GM18520 (cell line): ENCODE measurements at regions not wholly inside any gene's neighbourhood (a gene's known extent, or its start where the extent isn't known, plus 50 kb on each side); places are given as distances from the start of the nearest gene placed in this dataset.

Experiments used
- ATAC-seq: cut with Tn5 transposase; IDR thresholded peaks from one replicate; pipeline ENCODE4 v1.9.1; 2021; ENCODE audit not compliant: unreplicated experiment

DNA sequence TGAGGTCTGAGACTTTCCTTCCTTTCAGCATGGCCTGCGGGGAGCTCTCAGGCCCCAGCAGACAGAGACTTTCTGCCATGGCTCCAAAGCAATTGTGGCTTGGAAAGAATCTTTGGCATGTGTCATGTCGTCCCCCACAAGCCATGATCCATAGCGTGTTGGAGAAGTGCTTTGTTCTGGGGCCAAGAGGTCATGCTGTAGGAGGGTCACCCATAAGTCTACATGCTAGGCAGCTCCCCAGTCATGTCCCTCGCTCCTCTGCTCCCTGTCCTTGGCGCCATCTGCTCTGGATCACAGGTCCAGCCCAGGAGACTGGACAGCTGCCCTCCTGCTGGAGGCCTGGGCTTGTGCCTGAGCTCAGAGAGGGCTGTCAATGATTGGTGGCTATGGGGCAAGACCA is 78.8 kb upstream of the LCLAT1 start:
- ATAC-seq, result no peak

DNA sequence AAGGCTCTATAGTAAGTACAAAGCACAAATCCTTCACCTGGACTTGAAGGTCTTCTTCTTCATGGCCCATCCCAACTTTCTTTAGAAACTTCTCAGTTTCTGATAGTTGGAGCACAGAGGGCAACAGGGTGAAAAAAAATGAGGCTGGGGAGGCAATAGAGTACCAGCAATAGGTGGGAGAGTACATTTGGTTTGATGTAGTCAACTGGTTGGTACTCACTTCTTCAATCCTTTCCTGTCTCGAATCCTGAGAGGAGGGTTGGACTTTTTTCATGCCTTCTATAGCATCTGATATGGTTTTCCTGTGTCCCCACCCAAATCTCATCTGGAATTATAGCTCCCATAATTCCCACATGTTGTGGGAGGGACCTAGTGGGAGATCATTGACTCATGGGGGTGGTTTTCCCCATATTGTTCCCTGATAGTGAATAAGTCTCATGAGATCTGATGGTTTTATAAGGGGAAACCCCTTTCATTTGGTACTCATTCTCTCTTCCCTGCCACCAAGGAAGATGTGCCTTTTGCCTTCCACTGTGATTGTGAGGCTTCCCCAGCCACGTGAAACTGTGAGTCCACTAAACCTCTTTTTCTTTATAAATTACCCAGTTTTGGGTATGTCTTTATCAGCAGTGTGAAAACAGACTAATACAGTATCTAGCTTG is 75.9 kb upstream of the LCLAT1 start:
- ATAC-seq, result no peak

DNA sequence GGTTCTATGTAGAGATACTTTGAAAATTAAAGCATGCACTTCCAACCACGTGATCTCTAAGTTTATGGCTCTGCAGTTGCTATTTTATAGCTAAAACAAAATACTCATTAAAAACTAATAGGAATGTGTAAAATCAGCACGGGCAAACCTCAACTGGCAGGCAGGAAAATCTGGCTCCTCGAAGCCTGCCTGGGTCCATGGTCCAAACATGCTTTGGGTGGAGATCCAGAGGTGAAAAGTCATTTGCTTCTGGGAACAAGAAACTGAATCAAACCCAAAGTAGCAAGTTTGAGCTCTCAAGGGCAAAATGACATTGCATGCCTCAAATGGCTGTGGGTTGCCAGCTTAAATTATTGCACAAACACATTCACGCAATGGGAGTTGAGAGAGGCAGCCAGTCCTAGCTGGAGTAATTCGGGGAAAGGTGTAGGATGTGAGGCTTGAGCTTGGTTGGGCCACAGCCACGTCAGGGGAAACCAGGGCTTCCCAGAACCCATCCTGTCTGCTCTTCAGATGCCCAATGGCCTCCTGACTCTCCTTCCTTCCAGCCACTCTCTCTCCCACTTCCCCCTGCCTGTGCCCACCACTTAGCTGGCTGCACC is 75.2 kb upstream of the LCLAT1 start:
- no peak for ATAC-seq

DNA sequence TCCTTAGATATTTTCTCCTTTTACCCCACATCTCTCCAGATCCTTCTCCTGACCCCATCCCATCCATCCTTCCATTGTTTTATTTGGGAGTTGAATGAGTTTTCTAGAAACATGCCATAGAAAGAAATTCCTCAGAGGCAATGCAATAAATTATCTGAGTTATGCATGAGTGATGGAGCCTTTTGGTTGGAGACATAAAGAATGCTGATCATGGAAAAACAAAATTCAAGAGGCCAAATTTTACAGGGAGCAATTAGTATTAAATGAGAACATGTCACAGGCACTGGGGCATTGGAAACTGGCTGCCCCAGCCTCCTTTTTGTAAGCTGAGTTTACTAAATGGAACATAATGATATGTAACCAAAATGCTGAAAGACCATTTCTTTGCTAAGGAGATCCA is 74.2 kb upstream of the LCLAT1 start:
- ATAC-seq, result no peak

DNA sequence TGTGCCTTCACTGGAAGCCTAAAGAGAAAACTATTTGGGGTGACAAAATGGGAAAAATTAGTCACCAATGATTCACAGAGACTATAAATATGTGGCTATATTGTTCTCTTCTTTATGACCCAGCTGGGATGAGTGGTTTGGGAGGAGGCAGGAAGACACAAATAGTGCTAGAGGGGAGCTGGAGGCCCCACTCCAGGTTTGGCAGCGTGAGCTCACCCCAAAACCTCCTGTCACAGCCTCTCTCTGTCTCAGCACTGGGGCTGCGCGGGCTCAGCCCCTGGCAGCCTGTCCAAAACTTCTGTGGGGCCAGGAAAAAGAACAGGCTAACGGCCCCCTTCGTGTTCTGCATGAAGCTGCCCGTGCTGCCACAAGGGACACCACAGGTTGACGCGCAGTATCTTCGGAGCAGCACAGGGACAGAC is 73.2 kb upstream of the LCLAT1 start:
- ATAC-seq, result no peak

DNA sequence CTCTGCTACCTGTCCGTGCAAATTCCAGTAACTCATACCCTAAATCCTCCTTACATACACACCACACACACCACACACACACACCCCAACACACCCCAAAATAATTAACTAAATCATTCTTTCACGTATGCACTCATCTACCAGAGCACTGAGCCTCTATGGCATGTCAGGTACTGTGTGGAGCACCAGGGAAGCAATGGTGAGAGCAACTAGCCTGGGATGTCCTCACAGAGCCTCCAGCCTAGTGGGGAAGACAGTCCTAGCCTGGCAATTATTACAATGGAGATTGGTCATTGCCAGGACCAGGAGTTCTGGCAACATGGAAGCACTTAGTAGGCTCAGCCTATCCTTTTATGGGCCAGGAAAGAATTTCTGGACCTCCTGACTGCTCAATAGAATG is 72.7 kb upstream of the LCLAT1 start:
- no peak for ATAC-seq

DNA sequence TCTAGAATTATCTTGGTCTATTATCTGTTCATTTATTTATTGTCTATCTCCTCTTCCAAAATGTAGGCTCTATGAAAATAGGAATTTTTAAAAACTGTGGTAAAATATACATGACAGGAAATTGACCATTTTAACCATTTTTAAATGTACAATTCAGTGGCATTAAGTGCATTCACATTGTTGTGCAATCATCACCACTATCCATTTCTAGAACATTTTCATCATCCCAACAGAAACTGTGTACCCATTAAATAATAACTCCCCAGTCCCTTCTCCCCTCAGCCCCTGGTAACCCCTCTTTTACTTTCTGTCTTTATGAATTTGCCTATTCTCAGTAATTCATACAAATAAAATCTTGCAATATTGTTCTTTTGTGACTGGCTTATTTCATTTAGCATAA is 71.1 kb upstream of the LCLAT1 start:
- ATAC-seq, result no peak

DNA sequence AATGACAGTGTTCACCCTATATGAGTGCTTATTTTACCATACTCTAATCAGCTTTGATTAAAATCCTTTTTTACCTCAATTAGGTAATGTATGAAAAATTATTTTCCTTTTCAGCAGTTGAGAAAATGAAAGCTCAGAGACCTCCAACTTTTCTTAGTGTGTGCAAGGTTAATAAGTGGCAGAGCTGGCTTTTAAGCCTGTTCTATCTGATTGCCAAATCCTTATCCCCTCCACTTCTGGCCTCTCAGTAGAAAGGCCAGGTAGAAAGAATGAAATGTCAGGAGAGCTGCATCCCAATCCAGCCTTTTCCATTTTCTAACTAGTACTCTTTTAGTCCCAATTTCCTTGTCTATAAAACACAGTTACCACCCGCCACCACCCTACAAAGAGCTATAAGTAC is 67.6 kb upstream of the LCLAT1 start:
- no peak for ATAC-seq

DNA sequence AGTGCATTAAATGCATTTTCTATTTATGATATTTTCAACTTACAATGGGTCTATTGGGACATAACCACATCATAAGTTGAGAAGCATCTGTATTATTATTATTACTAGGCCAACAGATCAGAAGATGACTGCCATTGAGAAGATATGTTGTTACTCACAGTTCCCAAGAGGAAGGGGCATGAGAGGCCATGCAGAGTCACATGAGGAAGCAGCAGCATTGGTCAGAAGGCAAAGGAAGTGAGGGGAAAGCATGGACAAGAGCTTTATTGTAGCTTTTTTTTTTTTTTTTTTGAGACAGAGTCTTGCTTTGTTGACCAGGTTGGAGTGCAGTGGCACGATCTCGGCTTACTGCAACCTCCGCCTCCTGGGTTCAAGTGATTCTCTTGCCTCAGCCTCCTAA is 66.2 kb upstream of the LCLAT1 start:
- no peak for ATAC-seq

DNA sequence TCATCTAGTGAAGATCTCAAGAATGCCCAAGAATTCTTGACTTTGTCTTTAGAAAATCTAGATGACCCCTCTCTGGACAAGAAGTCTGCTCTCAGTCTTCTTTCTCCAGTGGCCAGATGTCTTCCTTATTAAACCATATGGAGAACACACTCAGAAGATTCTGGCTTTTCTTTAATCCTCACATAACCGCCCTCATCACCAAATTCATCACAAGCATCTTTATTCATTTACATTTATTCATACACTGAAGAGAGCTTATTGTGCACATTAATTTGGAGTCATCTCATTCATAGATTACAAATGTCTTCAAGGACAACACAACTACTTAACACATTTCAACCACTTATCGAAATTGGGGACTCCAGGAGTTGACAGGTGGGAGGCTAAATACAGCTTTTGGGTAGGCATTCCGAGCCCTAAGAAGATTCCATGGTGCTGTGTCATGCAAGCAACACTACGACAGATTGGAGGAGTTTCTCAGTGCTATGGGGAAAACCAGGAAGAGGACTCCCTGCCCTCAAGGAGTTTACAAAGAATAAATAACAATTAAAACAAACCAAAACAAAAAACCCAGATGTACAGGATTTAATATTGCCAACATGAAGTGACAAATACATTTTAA is 64.8 kb upstream of the LCLAT1 start:
- ATAC-seq, result no peak

DNA sequence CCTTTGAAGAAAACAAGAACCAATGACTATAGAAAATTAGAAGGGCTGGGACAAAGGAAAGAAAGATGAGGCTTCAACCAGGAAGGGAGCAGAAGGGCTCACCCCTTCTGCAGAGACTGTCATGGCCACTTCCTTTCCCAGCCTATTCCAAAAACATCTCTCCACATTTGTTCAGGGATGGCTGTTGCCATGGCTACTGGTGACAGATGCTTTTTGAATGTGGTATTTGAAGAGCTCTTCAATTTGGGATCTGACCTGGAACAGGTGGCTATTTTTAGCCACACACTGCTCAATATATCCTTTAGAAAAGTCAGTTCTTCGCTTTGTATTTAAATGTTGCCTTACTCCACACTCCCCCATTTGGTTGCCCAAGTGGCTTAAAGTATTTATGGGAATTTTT is 64.1 kb upstream of the LCLAT1 start:
- ATAC-seq, result no peak

DNA sequence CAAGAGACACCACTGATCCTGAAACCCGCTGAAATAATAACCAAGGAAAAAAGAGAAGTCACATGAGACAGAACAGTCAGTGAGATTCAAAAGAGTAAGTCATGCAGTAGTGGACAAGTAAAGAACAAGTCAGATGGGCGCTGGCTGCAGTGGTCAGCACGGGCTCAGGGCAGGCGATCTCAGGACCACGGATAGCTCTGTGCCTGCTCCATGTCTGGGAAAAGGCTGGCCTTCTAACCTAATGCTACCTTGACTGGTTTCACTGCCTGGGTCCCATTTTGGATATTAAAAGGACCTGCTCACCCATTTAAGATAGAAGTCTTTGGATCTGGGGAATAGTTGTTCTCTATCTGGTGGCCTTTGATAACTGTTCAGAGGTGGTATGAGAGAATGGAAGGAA is 61.7 kb upstream of the LCLAT1 start:
- ATAC-seq, result no peak

DNA sequence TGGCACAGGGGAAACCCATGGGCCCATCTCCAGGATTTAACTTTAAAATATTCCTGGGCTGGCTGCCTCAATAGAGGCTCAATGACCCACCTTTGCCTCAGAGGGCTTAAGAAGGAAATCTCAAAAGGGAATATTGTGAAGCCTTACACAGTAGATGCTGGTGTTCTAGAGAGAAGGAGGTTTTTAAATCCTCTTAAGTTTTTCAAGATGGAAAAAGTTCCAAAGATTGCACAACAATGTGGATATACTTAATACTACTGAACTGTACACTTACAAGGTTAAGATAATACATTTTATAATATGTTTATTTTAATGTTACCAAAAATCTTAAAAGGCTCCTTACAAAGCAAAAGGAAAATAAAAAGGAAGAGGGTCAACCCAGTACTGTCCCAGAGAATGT is 54.9 kb upstream of the LCLAT1 start:
- no peak for ATAC-seq

DNA sequence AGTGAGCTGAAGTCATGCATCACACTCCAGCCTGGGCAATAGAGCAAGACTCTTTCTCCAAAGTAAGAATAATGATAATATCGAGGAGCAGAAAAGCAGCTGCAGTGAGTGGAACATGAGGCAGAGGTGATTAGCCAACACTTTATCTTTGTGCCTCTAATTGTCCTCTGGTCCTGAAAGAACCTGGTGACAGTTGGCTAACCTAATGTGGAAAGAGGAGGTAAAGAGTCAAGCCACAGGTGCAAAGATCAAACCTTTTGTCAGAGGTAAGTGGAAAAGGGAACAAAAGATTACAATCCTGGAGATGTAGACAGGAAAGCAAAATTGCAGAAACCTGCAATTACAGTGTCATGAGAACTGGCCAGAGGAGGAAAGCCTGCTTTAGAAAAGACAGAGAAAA is 53.5 kb upstream of the LCLAT1 start:
- no peak for ATAC-seq

DNA sequence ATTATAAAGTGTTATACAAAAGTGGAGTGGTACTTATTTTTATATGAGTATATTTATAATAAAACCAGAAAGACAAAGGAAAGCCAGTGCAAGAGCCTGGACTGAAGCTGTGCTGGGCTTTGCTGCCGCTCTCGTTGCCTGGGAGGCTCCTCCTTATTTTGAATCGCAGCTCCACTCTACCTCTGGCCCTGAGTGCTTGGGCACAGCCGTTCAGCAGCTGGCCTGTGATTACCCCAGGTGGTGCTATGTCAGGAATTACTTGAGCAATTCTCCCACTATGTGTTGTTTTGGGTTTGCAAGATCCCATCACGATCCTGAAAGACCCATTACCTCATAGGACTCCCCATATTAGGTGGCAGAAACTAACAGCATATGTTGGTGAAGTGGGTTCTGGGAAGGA is 53.0 kb upstream of the LCLAT1 start:
- ATAC-seq, result no peak

DNA sequence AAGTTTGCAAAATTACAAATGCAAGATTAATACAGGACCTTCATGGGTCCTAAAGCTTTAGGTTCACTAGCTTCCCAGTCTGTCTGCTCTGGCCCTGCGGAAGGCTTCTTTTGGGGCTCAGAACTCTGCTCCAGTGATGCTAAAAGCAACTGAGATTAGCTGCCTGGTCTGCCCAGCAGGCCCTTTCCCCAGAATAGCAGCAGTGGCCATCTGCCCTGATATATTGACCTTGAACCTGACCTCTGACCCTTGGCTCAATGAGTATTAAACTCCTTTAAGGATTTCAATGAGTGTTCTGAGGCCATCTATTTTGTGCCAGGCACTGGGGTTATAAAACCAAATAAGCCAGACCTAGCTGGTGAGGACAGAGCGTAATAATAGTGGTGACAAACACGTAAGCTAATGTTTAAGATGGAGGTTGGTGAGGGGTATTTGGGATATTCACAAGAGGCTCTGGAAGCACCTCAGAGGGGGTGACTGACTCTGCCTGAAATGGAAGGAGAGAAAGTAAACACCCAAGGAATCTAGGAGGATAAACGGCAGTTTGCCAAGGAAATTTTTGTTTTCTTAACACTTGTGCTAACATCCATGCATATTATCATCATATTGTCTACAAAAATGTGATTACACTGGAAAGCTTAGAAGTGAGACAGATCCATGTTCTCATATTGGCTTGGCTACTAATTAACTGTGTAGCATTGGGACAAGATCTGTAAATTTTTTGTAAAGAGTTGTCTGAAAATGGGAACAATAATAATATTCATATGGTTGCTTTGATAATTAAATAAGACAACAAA is 50.4 kb upstream of the LCLAT1 start:
- no peak for ATAC-seq
